Non-pigmented ciliary epithelial cell (primary cell): ENCODE measurements at regions not wholly inside any gene's neighbourhood (a gene's known extent, or its start where the extent isn't known, plus 50 kb on each side); places are given as distances from the start of the nearest gene placed in this dataset.
"Not testable (repeated sequence)": the region's sequence is repeated elsewhere in the genome, so short reads cannot be mapped to it uniquely, and the experiment has no call there.

ENCODE experiments used
- DNase-seq: peaks from one replicate; pipeline ENCODE4 v3.0.0-alpha.2; 2010; ENCODE audit warnings: low read depth

DNA sequence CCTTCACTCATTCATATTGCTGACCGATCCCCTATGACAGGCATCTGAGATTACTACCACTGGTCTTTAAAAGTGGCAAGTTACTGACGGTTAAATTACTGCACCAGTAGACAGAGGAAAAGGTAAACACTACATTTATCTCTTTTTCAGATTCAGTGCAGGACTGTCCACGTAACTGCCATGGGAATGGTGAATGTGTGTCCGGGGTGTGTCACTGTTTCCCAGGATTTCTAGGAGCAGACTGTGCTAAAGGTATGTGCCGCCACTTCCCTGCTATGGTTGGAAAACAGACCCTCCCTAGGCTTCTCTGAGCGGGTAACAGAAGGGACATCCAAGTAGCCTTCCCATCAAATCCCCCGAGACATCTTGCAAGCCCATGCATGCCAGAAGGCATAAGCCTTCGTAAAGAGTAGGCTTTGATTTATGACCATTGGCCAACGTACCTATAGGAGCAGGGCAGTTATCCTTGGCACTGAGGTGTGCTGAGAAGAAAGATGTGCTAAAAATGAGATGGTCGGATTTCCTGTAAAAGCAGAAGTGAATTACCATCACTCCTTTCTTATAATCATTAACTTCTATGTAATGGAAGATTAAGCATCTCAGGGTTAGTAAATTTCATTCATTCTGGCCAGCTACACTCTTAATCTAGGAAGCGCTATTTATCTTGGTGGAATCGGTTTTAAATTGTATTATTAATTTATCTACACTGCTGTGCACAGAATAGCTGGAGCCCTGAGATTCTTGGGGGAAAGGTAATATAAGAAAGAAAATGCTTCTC, 193.4 kb upstream of the WWC1 start:
- no peak for DNase-seq

GRCh38 chr5:168101352-168101751, 190.1 kb upstream of the WWC1 start:
- no peak for DNase-seq

GRCh38 chr5:168103018-168103417, 188.4 kb upstream of the WWC1 start:
- not testable (repeated sequence) for DNase-seq

GRCh38 chr5:168104350-168104749, 187.1 kb upstream of the WWC1 start:
- DNase-seq: no peak

GRCh38 chr5:168104811-168105481, 186.5 kb upstream of the WWC1 start:
- no peak for DNase-seq

- peak; percentile 22 for DNase-seq
These were observed 185.3 kb upstream of the WWC1 start for GRCh38 chr5:168106008-168106761.

GRCh38 chr5:168109441-168109840, 182.0 kb upstream of the WWC1 start:
- DNase-seq: no peak

DNA sequence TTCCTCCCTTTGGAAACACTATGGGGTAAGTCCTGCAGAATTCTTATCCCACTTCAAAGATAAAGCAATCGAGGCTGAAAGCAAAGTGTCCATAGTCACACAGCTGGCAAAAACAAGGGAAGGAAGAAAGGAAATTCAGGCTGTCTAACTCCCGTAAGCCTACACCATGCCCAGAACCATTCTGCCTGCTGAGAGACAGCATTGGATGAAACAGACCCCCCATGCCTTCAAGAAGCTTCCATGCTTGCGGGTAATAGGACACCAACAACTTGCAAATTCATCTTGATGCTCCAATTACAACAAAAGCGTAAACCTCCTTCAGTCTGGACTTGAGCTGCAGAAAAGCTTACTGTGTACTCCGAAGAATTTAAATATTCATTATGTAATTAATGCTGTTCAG, 181.1 kb upstream of the WWC1 start:
- no peak for DNase-seq

DNA sequence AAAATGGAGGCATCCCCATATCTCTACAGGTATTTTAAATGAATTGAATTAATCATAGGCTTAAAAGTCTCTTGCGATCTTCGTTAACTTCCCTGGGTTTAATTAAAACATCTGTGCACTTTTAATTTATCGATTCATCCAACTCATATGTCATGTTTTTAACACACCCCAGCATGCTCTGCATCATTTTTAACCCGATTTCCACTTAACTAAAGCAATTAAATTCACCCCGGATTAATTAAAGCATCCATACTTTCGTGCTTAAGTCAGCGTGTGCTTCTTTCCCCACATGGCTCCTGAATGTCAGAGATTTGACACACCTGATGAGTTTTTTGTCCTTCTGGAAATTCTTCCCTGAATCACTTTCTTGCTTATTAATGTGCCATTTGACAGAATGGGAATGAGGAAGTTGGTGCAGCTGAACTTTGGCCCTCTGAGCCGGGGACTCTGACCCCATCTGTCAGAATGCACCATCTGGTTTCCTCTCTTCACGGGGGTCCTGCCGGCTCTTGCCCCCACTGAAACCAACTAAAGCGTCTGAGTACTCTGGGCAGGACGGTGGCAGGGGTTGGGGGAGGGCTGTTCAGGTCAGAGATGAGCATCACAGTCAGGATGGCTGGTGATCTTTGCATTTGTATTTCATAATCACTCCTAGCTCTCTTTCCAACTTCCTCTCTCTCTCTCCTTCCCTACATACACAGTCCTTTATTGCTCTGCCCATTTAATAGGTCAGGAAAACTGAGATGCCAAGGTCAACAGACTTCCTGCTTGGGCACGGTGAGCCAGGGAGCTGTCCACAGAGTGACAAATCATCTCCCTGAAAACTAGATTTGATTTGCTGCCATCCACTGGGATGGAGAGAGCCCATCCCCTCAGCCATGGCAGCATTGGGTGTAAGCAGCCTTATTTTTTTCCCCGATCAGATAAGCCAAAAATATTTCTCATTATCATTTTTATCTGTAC, 180.3 kb upstream of the WWC1 start:
- no peak for DNase-seq

GRCh38 chr5:168114444-168115017, 176.9 kb upstream of the WWC1 start:
- DNase-seq: no peak

DNA sequence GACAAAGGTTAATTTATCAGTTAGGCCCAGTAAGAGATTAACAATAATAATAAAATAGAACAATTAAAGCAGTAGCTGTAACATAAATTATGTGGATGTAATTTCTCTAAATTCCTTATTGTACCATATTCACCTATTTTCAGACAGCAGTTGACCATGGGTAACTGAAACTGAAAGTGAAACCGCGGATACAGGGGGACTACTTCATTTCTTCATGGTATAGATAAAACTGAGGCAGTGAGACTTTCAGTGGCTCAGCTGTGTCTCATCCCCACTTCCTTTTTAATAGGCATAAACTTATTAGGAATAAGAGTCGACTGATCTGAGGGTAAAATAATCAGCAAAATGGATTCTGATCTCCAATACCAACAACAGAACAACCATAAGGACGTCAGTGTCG, 174.0 kb upstream of the WWC1 start:
- DNase-seq: no peak

DNA sequence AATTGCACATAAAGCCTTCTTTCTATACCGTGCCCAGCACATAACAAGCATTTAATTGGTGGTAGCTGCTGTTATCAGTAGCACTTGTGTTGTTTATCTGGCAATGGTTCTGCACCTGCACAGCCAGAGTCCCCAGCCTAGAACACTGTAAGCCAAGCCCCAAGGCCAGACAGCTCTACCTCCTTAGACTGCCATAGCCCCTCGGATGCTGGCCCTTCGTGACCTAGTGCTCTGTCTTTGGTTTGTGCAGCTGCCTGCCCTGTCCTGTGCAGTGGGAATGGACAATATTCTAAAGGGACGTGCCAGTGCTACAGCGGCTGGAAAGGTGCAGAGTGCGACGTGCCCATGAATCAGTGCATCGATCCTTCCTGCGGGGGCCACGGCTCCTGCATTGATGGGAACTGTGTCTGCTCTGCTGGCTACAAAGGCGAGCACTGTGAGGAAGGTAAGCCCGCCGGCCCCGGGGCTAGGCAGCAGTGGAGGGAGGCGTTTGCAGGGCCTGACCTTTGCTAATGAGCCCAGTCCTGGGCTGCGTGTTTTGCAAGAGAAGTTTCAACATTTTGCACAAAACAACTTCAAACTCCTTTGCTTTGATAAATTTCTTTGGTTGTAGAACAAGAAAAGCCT, 173.3 kb upstream of the WWC1 start:
- no peak for DNase-seq

GRCh38 chr5:168120401-168121137, 170.9 kb upstream of the WWC1 start:
- DNase-seq: no peak

DNA sequence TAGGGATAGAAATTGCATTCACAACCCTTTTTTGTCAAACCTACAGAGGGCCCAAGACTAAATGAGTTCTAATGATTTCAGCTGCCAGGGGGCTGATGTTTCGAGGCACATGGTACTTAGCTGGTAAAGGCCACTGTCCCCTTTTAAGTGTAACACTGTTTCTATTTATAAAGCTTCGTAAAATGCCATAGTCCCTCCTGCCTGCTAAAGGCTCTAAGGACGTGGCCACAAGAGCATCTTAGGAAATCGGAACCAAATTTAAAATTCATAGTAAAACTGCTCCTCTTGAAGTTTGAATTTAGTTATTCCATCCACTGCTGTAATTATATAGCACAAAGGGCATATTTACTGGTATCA, 170.3 kb upstream of the WWC1 start:
- DNase-seq: no peak

DNA sequence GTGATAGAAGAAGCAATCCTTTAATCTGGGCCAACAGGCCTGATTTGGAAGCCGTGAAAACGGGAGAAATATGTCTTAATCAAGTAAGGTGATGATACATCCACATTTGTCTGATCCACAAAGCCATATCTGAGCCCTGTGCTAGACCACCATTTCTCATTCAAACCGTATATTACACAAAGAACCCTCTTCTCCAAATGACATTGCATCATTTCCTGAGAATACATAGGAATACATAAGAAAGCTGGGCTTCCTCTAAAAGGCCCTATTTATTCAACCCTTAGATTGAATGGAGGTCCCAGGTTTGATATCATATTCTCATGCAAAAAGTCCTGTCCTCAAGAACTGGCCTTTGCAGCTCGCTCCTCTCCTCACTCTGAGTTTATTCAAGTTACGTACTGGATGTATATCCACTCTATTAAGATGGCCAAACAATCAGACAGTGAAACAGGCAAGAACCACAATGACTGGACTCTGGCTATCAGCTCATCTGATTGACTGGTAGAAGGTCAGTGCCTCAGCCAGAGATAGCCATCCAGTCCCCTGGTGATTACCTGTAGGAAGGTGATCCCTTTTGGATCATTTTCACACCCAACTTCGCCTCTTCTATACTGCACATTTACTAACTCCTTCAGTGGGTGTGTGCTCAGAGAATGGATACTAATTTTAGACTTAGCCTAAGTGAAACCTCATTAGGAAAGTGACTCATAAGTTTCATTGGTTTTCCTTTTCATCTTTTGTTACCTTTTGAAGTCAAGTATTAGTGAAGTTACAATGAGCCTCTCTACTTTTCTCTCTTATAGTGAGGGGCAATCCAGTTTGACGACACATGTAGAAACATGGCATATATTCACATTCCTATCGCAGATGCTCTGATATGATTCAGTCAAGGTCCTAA, 167.6 kb upstream of the WWC1 start:
- no peak for DNase-seq

GRCh38 chr5:168125445-168126199, 165.8 kb upstream of the WWC1 start:
- DNase-seq: no peak

DNA sequence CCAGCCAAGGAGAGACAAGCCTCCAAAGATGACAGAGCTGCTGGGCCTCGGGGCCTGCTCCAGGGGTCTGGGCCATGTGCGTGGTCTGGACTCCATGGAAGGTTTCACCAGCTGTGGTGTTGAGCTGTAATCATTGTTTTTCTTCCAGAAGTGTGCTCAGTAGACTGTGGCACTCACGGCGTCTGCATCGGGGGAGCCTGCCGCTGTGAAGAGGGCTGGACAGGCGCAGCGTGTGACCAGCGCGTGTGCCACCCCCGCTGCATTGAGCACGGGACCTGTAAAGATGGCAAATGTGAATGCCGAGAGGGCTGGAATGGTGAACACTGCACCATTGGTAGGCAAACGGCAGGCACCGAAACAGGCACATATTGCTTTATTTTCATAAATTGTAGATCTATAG, 164.8 kb upstream of the WWC1 start:
- DNase-seq: no peak

DNA sequence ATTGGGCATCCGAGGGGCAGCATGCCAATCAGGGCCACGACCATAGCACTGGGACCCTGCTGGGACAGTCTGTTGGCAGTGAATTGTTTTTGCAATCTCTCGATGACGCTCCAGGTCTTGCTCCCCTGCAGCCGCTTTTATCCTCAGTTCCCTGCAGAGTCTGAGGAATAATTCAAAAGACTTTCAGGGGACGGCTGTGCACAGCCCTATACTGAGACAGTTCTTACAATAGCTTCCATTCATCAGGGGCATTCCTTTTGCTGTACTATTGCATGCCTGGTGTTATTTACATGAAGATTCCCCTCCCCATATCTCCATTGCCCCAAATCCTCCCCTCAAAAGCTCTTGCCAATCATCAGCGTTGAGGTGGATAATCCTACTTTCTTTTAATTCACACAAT, 163.3 kb upstream of the WWC1 start:
- DNase-seq: no peak

- no peak for DNase-seq
These were observed 162.9 kb upstream of the WWC1 start for GRCh38 chr5:168128557-168128956.
